Midbrain (tissue), 1 donor: ENCODE measurements at regions not wholly inside any gene's neighbourhood (a gene's known extent, or its start where the extent isn't known, plus 50 kb on each side); places are given as distances from the start of the nearest gene placed in this dataset.
"Not testable (repeated sequence)": the region's sequence is repeated elsewhere in the genome, so short reads cannot be mapped to it uniquely, and the experiment has no call there.

ENCODE experiments used
- DNase-seq: peaks from one replicate; lab custom pipeline; 2025; lab: John Stamatoyannopoulos, UW

- DNase-seq: no peak
Measured at GRCh38 chr9:102362470-102363132, 624.2 kb upstream of the GRIN3A start.

- DNase-seq: no peak
Measured at GRCh38 chr9:102360846-102361245, 622.4 kb upstream of the GRIN3A start.

DNA sequence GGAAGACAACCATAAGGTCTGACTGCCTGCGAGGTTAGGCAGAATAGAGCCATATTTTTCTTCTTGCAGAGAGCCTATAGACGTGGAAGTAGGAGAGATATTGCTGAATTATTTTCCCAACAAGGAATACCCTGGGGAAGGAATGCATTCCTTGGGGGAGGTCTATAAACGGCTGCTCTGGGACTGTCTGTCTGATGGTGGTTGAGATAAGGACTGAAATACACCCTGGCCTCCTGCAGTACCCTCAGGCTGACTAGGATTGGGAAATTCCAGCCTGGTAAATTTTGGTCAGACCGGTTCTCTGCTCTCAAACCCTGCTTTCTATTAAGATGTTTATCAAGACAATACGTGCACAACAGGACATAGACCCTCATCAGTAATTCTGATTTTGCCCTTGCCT, 617.5 kb upstream of the GRIN3A start:
- no peak for DNase-seq

DNA sequence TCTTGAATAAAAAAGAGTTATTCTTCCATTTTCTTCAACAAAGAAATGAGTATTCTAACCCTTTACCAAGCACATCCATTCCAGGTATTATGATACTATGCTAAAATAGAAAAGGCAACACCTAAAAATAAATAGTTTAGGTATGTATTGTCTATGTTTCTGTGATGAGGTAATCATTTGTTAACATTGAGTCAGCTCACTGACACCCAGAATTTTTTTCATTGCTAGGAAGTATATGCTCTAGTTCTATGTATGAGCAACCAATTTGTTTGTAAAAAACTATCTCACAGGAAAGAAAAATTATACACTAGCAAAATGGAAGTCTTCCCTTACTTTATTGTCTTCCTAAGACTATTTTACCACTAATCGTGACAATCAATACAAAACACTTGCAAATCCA, 615.6 kb upstream of the GRIN3A start:
- DNase-seq: no peak

DNA sequence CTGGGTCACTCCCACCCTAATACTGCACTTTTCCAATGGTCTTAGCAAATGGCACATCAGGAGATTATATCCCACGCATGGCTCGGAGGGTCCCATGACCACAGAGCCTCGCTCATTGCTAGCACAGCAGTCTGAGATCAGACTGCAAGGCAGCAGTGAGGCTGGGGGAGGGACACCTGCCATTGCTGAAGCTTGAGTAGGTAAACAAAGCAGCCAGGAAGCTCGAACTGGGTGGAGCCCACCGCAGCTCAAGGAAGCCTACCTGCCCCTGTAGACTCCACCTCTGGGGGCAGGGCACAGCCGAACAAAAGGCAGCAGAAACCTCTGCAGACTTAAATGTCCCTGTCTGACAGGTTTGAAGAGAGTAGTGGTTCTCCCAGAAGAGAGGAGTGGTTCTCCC, 599.0 kb upstream of the GRIN3A start:
- not testable (repeated sequence) for DNase-seq

- DNase-seq: no peak
Measured at GRCh38 chr9:102309379-102309778, 570.9 kb upstream of the GRIN3A start.

GRCh38 chr9:102295188-102295587, 556.7 kb upstream of the GRIN3A start:
- no peak for DNase-seq

GRCh38 chr9:102273952-102274351, 535.5 kb upstream of the GRIN3A start:
- no peak for DNase-seq

DNA sequence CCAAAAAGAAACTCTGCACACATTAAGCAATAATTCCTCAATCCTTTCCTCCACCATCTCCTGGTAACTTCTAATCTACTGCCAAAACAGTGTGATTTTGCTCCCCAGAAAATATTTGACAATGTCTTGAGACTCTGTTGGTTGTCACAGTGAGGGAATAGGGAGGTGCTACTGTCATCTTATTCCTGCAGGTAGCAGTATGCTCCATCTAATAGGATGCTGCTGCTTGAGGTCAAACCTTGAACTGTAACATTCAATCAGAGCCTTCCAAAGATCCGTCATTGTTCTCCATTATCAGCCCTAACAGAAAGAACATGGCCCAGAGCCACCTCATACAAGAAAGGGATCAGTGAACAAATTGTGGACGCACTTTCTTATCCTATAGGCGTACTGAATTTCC, 514.7 kb upstream of the GRIN3A start:
- no peak for DNase-seq

DNA sequence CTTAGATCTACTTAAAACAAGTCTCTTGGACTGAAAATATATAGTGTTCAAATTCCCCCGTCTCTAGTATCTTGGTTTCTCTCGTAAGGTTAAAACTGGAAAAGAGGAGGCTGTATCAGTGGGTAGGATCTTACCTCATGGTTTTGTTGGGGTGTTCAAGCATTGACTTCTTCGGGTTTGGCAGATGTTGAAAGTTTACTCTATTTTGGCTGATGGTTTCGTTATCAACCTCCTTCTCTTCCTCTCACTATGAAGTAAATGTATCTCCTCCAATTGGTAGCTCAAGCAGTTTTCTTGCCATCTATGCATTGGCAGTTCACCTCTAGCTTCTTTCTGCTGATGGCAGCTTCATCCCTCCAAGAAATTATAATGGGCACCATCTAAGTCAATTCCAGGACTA, 506.5 kb upstream of the GRIN3A start:
- DNase-seq: no peak

GRCh38 chr9:102237520-102237919, 499.1 kb upstream of the GRIN3A start:
- DNase-seq: no peak

- DNase-seq: no peak
Measured at GRCh38 chr9:102237094-102237493, 498.6 kb upstream of the GRIN3A start.

- DNase-seq: not testable (repeated sequence)
Measured at GRCh38 chr9:102227416-102227815, 489.0 kb upstream of the GRIN3A start.

DNA sequence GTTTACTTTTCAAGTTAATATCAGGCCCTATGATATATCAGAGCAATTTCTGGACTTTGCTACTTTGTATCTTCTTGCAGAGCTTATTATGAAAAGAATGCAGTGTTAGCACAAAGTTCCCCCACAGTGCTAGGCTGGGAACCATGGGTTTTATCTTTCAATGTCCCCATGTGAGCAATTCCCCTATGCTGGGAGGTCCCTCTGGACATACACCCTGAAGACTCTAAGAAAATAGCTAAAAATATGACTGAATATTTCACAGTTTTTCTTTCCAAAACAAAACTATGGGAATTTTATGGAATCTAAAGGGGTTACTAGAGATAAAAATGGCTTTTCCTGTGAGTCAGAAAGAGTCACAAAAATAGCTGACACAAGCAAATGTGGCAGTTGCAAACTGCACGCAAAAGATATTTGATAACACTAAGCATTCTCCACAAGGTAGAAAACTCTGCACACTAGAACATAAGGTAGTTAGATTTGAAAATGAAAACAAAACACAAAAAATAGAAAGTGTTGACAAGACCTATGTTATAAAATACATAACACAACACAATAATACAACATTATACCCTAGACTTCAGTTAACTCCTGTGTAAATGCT, 487.5 kb upstream of the GRIN3A start:
- no peak for DNase-seq

- DNase-seq: not testable (repeated sequence)
Measured at GRCh38 chr9:102223320-102224136, 485.1 kb upstream of the GRIN3A start.

- no peak for DNase-seq
Measured at GRCh38 chr9:102209176-102209575, 470.7 kb upstream of the GRIN3A start.

- no peak for DNase-seq
Measured at GRCh38 chr9:102206432-102206831, 468.0 kb upstream of the GRIN3A start.

- DNase-seq: no peak
Measured at GRCh38 chr9:102205251-102205650, 466.8 kb upstream of the GRIN3A start.

GRCh38 chr9:102202126-102202525, 463.7 kb upstream of the GRIN3A start:
- DNase-seq: no peak

- no peak for DNase-seq
Measured at GRCh38 chr9:102185962-102186361, 447.5 kb upstream of the GRIN3A start.

DNA sequence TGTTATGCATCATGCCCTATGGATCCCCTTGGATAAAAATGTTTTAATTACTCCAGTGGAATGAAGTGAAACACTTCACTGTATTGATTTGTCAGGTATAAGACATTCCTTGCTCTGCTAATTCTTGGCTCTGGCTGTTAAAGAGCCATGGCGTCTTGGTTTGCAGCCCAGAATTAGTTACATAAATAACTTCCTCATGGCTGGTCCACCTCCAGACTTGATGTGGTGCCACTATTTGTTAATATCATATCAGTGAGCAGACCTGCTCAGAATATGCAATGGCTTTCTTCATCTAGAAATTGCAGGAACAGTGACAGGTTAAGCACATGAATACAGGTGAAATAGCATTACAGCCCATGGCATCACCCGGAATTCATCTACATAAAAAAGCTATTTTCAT, 446.9 kb upstream of the GRIN3A start:
- DNase-seq: no peak

- DNase-seq: no peak
Measured at GRCh38 chr9:102178811-102179210, 440.4 kb upstream of the GRIN3A start.

- not testable (repeated sequence) for DNase-seq
Measured at GRCh38 chr9:102174202-102174601, 435.8 kb upstream of the GRIN3A start.
